Mononuclear cell (primary cell): ENCODE measurements at regions not wholly inside any gene's neighbourhood (a gene's known extent, or its start where the extent isn't known, plus 50 kb on each side); places are given as distances from the start of the nearest gene placed in this dataset.

Experiments
- H3K27me3 ChIP-seq: 2 replicates; pipeline ENCODE4 v1.6.0; 2011; ENCODE audit warnings: low read length, control low read depth; ENCODE audit not compliant: insufficient read depth
- H3K4me1 ChIP-seq: 2 replicates; pipeline ENCODE4 v1.5.1; 2011; ENCODE audit warnings: mild to moderate bottlenecking, low read length, control low read depth; ENCODE audit not compliant: insufficient read depth
- H3K4me3 ChIP-seq: 2 replicates; pipeline ENCODE4 v1.5.1; 2011; ENCODE audit warnings: mild to moderate bottlenecking, low read length, moderate library complexity
- H3K9me3 ChIP-seq: 2 replicates; pipeline ENCODE4 v1.5.1; 2011; ENCODE audit warnings: low read depth, mild to moderate bottlenecking, control low read depth, low read length

GRCh38 chr10:121189066-121189465 is 337.9 kb downstream of the WDR11 start:
- Histone ChIP-seq H3K4me3 (no peak overlapping the region), H3K27me3 (no peaks in the 10 kb centered on the region), H3K9me3 (no peaks in the 10 kb centered on the region), H3K4me1 (no peaks in the 10 kb centered on the region)

- H3K27me3 ChIP-seq = no peaks in the 10 kb centered on the region
- no peak overlapping the region for H3K4me3 ChIP-seq
- no peaks in the 10 kb centered on the region for H3K4me1 ChIP-seq
- no peaks in the 10 kb centered on the region for H3K9me3 ChIP-seq
Measured at GRCh38 chr10:121194696-121195523, 343.7 kb downstream of the WDR11 start.

GRCh38 chr10:121195524-121195910 is 344.4 kb downstream of the WDR11 start:
- no peaks in the 10 kb centered on the region for H3K9me3 ChIP-seq
- no peaks in the 10 kb centered on the region for H3K27me3 ChIP-seq
- no peak overlapping the region for H3K4me3 ChIP-seq

GRCh38 chr10:121199081-121199480 is 347.9 kb downstream of the WDR11 start:
- no peaks in the 10 kb centered on the region for H3K27me3 ChIP-seq
- H3K9me3 ChIP-seq = no peaks in the 10 kb centered on the region
- no peak overlapping the region for H3K4me3 ChIP-seq

More at GRCh38 chr10:121195524-121195910, 344.4 kb downstream of the WDR11 start:
- no peaks in the 10 kb centered on the region for H3K4me1 ChIP-seq

GRCh38 chr10:121205625-121206024 is 354.5 kb downstream of the WDR11 start:
- H3K9me3 ChIP-seq = no peaks in the 10 kb centered on the region
- H3K27me3 ChIP-seq = no peaks in the 10 kb centered on the region
- no peak overlapping the region for H3K4me3 ChIP-seq
- H3K4me1 ChIP-seq = no peaks in the 10 kb centered on the region

More at GRCh38 chr10:121199081-121199480, 347.9 kb downstream of the WDR11 start:
- no peaks in the 10 kb centered on the region for H3K4me1 ChIP-seq

- Histone ChIP-seq H3K9me3 (no peaks in the 10 kb centered on the region), H3K27me3 (no peaks in the 10 kb centered on the region), H3K4me3 (no peak overlapping the region), H3K4me1 (no peaks in the 10 kb centered on the region)
Measured at GRCh38 chr10:121211446-121211845, 360.3 kb downstream of the WDR11 start.

- no peak overlapping the region for H3K4me3 ChIP-seq
- H3K9me3 ChIP-seq = no peaks in the 10 kb centered on the region
- no peaks in the 10 kb centered on the region for H3K27me3 ChIP-seq
- H3K4me1 ChIP-seq = no peaks in the 10 kb centered on the region
Measured at GRCh38 chr10:121213437-121213836, 362.3 kb downstream of the WDR11 start.

- no peaks in the 10 kb centered on the region for H3K4me1 ChIP-seq
- no peaks in the 10 kb centered on the region for H3K27me3 ChIP-seq
- no peaks in the 10 kb centered on the region for H3K9me3 ChIP-seq
- no peak overlapping the region for H3K4me3 ChIP-seq
Measured at GRCh38 chr10:121216295-121216694, 365.1 kb downstream of the WDR11 start.

GRCh38 chr10:121216721-121217181 is 365.6 kb downstream of the WDR11 start:
- H3K27me3 ChIP-seq = no peaks in the 10 kb centered on the region
- no peak overlapping the region for H3K4me3 ChIP-seq
- no peaks in the 10 kb centered on the region for H3K4me1 ChIP-seq
- H3K9me3 ChIP-seq = no peaks in the 10 kb centered on the region

- H3K27me3 ChIP-seq = no peaks in the 10 kb centered on the region
- H3K4me3 ChIP-seq = no peak overlapping the region
- H3K4me1 ChIP-seq = no peaks in the 10 kb centered on the region
- H3K9me3 ChIP-seq = no peaks in the 10 kb centered on the region
Measured at GRCh38 chr10:121217331-121217730, 366.2 kb downstream of the WDR11 start.

GRCh38 chr10:121221072-121221471 is 369.9 kb downstream of the WDR11 start:
- no peak overlapping the region for H3K4me3 ChIP-seq
- no peaks in the 10 kb centered on the region for H3K27me3 ChIP-seq
- no peaks in the 10 kb centered on the region for H3K4me1 ChIP-seq
- H3K9me3 ChIP-seq = no peaks in the 10 kb centered on the region

- Histone ChIP-seq H3K27me3 (no peaks in the 10 kb centered on the region), H3K4me1 (no peaks in the 10 kb centered on the region), H3K4me3 (no peak overlapping the region), H3K9me3 (no peaks in the 10 kb centered on the region)
Measured at GRCh38 chr10:121221991-121222390, 370.8 kb downstream of the WDR11 start.

- Histone ChIP-seq H3K4me1 (no peaks in the 10 kb centered on the region), H3K9me3 (no peaks in the 10 kb centered on the region), H3K27me3 (no peaks in the 10 kb centered on the region), H3K4me3 (no peak overlapping the region)
Measured at GRCh38 chr10:121222842-121223241, 371.7 kb downstream of the WDR11 start.

GRCh38 chr10:121231079-121231478 is 367.2 kb downstream of the FGFR2 start:
- Histone ChIP-seq H3K4me3 (no peak overlapping the region), H3K9me3 (no peaks in the 10 kb centered on the region), H3K27me3 (no peaks in the 10 kb centered on the region), H3K4me1 (no peaks in the 10 kb centered on the region)

GRCh38 chr10:121232494-121232893 is 365.8 kb downstream of the FGFR2 start:
- H3K27me3 ChIP-seq = no peaks in the 10 kb centered on the region
- no peak overlapping the region for H3K4me3 ChIP-seq
- no peaks in the 10 kb centered on the region for H3K4me1 ChIP-seq

GRCh38 chr10:121235692-121236091 is 362.6 kb downstream of the FGFR2 start:
- no peaks in the 10 kb centered on the region for H3K27me3 ChIP-seq
- no peaks in the 10 kb centered on the region for H3K4me1 ChIP-seq

More at GRCh38 chr10:121232494-121232893, 365.8 kb downstream of the FGFR2 start:
- no peaks in the 10 kb centered on the region for H3K9me3 ChIP-seq

More at GRCh38 chr10:121235692-121236091, 362.6 kb downstream of the FGFR2 start:
- H3K4me3 ChIP-seq = no peak overlapping the region
- no peaks in the 10 kb centered on the region for H3K9me3 ChIP-seq
